Osteoblast (primary cell): ENCODE measurements at regions not wholly inside any gene's neighbourhood (a gene's known extent, or its start where the extent isn't known, plus 50 kb on each side); places are given as distances from the start of the nearest gene placed in this dataset.

Experiments
- DNase-seq: peaks from one replicate; pipeline ENCODE4 v3.0.0; 2011; ENCODE audit warnings: low spot score, mixed read lengths; ENCODE audit not compliant: insufficient read length; ENCODE audit errors: missing footprints
- H2AFZ ChIP-seq: 2 replicates; pipeline ENCODE4 v1.6.0; 2011; ENCODE audit warnings: mild to moderate bottlenecking, low read length
- H3K27ac ChIP-seq: 2 replicates; pipeline ENCODE4 v1.5.1; 2011; ENCODE audit warnings: mild to moderate bottlenecking, low read depth, low read length, moderate library complexity
- H3K27me3 ChIP-seq: 2 replicates; pipeline ENCODE4 v1.6.0; 2012; ENCODE audit warnings: mild to moderate bottlenecking, control low read depth, inconsistent platforms, low read length, moderate library complexity; ENCODE audit not compliant: insufficient read depth
- H3K36me3 ChIP-seq: 2 replicates; pipeline ENCODE4 v1.5.1; 2011; ENCODE audit warnings: mild to moderate bottlenecking, low read length, control low read depth, moderate library complexity; ENCODE audit not compliant: insufficient read depth
- H3K4me1 ChIP-seq: 2 replicates; pipeline ENCODE4 v1.5.1; 2011; ENCODE audit warnings: mild to moderate bottlenecking, low read length, control low read depth, moderate library complexity; ENCODE audit not compliant: insufficient read depth
- H3K4me2 ChIP-seq: 2 replicates; pipeline ENCODE4 v1.6.0; 2011; ENCODE audit warnings: mild to moderate bottlenecking, low read length; ENCODE audit not compliant: insufficient read depth
- H3K4me3 ChIP-seq: fragments of 200-600 bp; sonication (generic); 3 replicates; pipeline ENCODE4 v1.5.1; 2012; ENCODE audit warnings: mild to moderate bottlenecking, low read length, inconsistent platforms; ENCODE audit not compliant: insufficient read depth
- H3K79me2 ChIP-seq: 2 replicates; pipeline ENCODE4 v1.6.0; 2012; ENCODE audit warnings: mild to moderate bottlenecking, low read length, control low read depth, inconsistent platforms; ENCODE audit not compliant: insufficient read depth
- H3K9me3 ChIP-seq: 2 replicates; pipeline ENCODE4 v1.5.1; 2011; ENCODE audit warnings: low read depth, low read length, control low read depth
- H4K20me1 ChIP-seq: 2 replicates; pipeline ENCODE4 v1.6.0; 2012; ENCODE audit warnings: mild to moderate bottlenecking, low read length, control low read depth; ENCODE audit not compliant: insufficient read depth
- CTCF ChIP-seq: IDR thresholded peaks from 2 replicates; pipeline ENCODE4 v1.5.1; 2011; ENCODE audit warnings: mild to moderate bottlenecking, low read depth, low read length, moderate library complexity; ENCODE audit errors: extremely low read depth

GRCh38 chr15:46567968-46568367 lies 933.1 kb downstream of the SQOR start:
- DNase-seq = no peak
- H3K27ac ChIP-seq = no peak overlapping the region
- no peaks in the 10 kb centered on the region for H3K4me1 ChIP-seq
- no peak overlapping the region for H2AFZ ChIP-seq
- H3K27me3 ChIP-seq = no peaks in the 10 kb centered on the region
- peaks cover 2% of the 10 kb centered on the region for H3K9me3 ChIP-seq
- H3K4me3 ChIP-seq = no peak overlapping the region
- no peak overlapping the region for H3K4me2 ChIP-seq
- no peaks in the 10 kb centered on the region for H3K79me2 ChIP-seq
- no peak for TF ChIP-seq CTCF
- H3K36me3 ChIP-seq = no peaks in the 10 kb centered on the region
- no peaks in the 10 kb centered on the region for H4K20me1 ChIP-seq

GRCh38 chr15:46569781-46570180 lies 935.0 kb downstream of the SQOR start:
- no peaks in the 10 kb centered on the region for H3K27me3 ChIP-seq
- no peaks in the 10 kb centered on the region for H3K79me2 ChIP-seq
- H3K4me3 ChIP-seq = no peak overlapping the region
- no peak for TF ChIP-seq CTCF
- no peaks in the 10 kb centered on the region for H3K4me1 ChIP-seq
- no peak overlapping the region for H3K4me2 ChIP-seq
- no peaks in the 10 kb centered on the region for H3K36me3 ChIP-seq
- H4K20me1 ChIP-seq = no peaks in the 10 kb centered on the region
- DNase-seq = no peak
- no peak overlapping the region for H3K27ac ChIP-seq
- H2AFZ ChIP-seq = no peak overlapping the region
- H3K9me3 ChIP-seq = peaks cover 2% of the 10 kb centered on the region

GRCh38 chr15:46576646-46577395 lies 942.0 kb downstream of the SQOR start:
- no peaks in the 10 kb centered on the region for H4K20me1 ChIP-seq
- no peak overlapping the region for H3K4me3 ChIP-seq
- H3K27ac ChIP-seq = no peak overlapping the region
- no peak overlapping the region for H2AFZ ChIP-seq
- DNase-seq = no peak
- no peaks in the 10 kb centered on the region for H3K4me1 ChIP-seq
- no peaks in the 10 kb centered on the region for H3K79me2 ChIP-seq
- no peak overlapping the region for H3K4me2 ChIP-seq
- no peak for TF ChIP-seq CTCF
- no peaks in the 10 kb centered on the region for H3K36me3 ChIP-seq
- H3K27me3 ChIP-seq = no peaks in the 10 kb centered on the region
- peaks cover 4% of the 10 kb centered on the region for H3K9me3 ChIP-seq

GRCh38 chr15:46577767-46578166 lies 942.9 kb downstream of the SQOR start:
- no peak overlapping the region for H3K27ac ChIP-seq
- H4K20me1 ChIP-seq = no peaks in the 10 kb centered on the region
- peaks cover 4% of the 10 kb centered on the region for H3K9me3 ChIP-seq
- TF ChIP-seq CTCF = no peak
- no peaks in the 10 kb centered on the region for H3K27me3 ChIP-seq
- no peak for DNase-seq
- H3K79me2 ChIP-seq = no peaks in the 10 kb centered on the region
- H3K4me1 ChIP-seq = no peaks in the 10 kb centered on the region
- H3K4me2 ChIP-seq = no peak overlapping the region
- no peaks in the 10 kb centered on the region for H3K36me3 ChIP-seq
- no peak overlapping the region for H3K4me3 ChIP-seq
- H2AFZ ChIP-seq = no peak overlapping the region
